Skeletal muscle tissue (tissue), 3 donors: ENCODE measurements at regions not wholly inside any gene's neighbourhood (a gene's known extent, or its start where the extent isn't known, plus 50 kb on each side); places are given as distances from the start of the nearest gene placed in this dataset.
"Not testable (repeated sequence)": the region's sequence is repeated elsewhere in the genome, so short reads cannot be mapped to it uniquely, and the experiment has no call there.

Experiments used
- H3K27ac ChIP-seq: one replicate; pipeline ENCODE4 v1.7.0; 2013; ENCODE audit warnings: mild to moderate bottlenecking, low read depth, low read length, inconsistent platforms
- H3K27me3 ChIP-seq, 3 donors: one replicate each; pipeline ENCODE4 v1.7.0; 2013; ENCODE audit warnings: low read length in 3 of 3; ENCODE audit not compliant: control insufficient read depth in 3 of 3, insufficient read depth in 3 of 3
- H3K36me3 ChIP-seq, 3 donors: one replicate each; pipeline ENCODE4 v1.7.0; 2013; ENCODE audit warnings: low read length in 3 of 3; ENCODE audit not compliant: control insufficient read depth in 3 of 3, insufficient read depth in 3 of 3
- H3K4me1 ChIP-seq, 3 donors: one replicate each; pipeline ENCODE4 v1.7.0; 2013; ENCODE audit warnings: low read length in 3 of 3, mild to moderate bottlenecking in 3 of 3; ENCODE audit not compliant: control insufficient read depth in 3 of 3, insufficient read depth in 3 of 3
- H3K4me3 ChIP-seq, 3 donors: one replicate each; pipeline ENCODE4 v1.7.0; 2013; ENCODE audit warnings: low read length in 3 of 3
- H3K9ac ChIP-seq, 3 donors: one replicate each; pipeline ENCODE4 v1.7.0; 2013; ENCODE audit warnings: low read length in 3 of 3, mild to moderate bottlenecking in 3 of 3, moderate library complexity in 2 of 3, low read depth in 1 of 3
- H3K9me3 ChIP-seq, 3 donors: one replicate each; pipeline ENCODE4 v1.7.0; 2013; ENCODE audit warnings: low read length in 3 of 3; ENCODE audit not compliant: control insufficient read depth in 3 of 3
- donor health status: Osteomylitis.

- H3K36me3 ChIP-seq = no peaks in the 10 kb centered on the region
- peak overlapping the region; percentile 59 for H3K27ac ChIP-seq
- H3K4me3 ChIP-seq = peak overlapping the region; percentile 60 to 75 (median 71)
- peaks cover 0 to 4% (median 3%) of the 10 kb centered on the region in 3 donors for H3K27me3 ChIP-seq
- no peaks in the 10 kb centered on the region for H3K9me3 ChIP-seq
- H3K4me1 ChIP-seq = peaks cover 0 to under 1% (median 0%) of the 10 kb centered on the region in 3 donors
- peak overlapping the region; percentile 19 to 72 (median 40) for H3K9ac ChIP-seq
These were observed 107.5 kb upstream of the PRSS16 start for GRCh38 chr6:27139756-27140579.

- Histone ChIP-seq H3K4me1 (peaks cover 2 to 9% (median 5%) of the 10 kb centered on the region in 3 donors), H3K9me3 (no peaks in the 10 kb centered on the region), H3K9ac (no peak overlapping the region), H3K27me3 (peaks cover 3 to 7% (median 4%) of the 10 kb centered on the region in 3 donors), H3K4me3 (no peak overlapping the region), H3K36me3 (no peaks in the 10 kb centered on the region), H3K27ac (no peak overlapping the region)
These were observed 106.4 kb upstream of the PRSS16 start for GRCh38 chr6:27140999-27141528.

GRCh38 chr6:27141529-27142015 is 105.9 kb upstream of the PRSS16 start:
- Histone ChIP-seq H3K27me3 (peaks cover 4 to 7% (median 4%) of the 10 kb centered on the region in 3 donors), H3K4me1 (peaks cover 2 to 9% (median 5%) of the 10 kb centered on the region in 3 donors), H3K4me3 (no peak overlapping the region)

GRCh38 chr6:27143020-27143388 is 104.5 kb upstream of the PRSS16 start:
- peaks cover 2 to 14% (median 13%) of the 10 kb centered on the region in 3 donors for H3K4me1 ChIP-seq
- peaks cover 4 to 13% (median 11%) of the 10 kb centered on the region in 3 donors for H3K27me3 ChIP-seq
- H3K4me3 ChIP-seq, H3K9ac ChIP-seq, H3K9me3 ChIP-seq, H3K27ac ChIP-seq, H3K36me3 ChIP-seq: not testable (repeated sequence)

More at GRCh38 chr6:27141529-27142015, 105.9 kb upstream of the PRSS16 start:
- Histone ChIP-seq H3K27ac (no peak overlapping the region), H3K9ac (no peak overlapping the region), H3K36me3 (no peaks in the 10 kb centered on the region), H3K9me3 (no peaks in the 10 kb centered on the region)

- H3K27ac ChIP-seq = no peak overlapping the region
- H3K9me3 ChIP-seq = no peaks in the 10 kb centered on the region
- peaks cover 2 to 14% (median 13%) of the 10 kb centered on the region in 3 donors for H3K4me1 ChIP-seq
- H3K9ac ChIP-seq = no peak overlapping the region
- no peaks in the 10 kb centered on the region for H3K36me3 ChIP-seq
- no peak overlapping the region for H3K4me3 ChIP-seq
- H3K27me3 ChIP-seq = peaks cover 4 to 13% (median 11%) of the 10 kb centered on the region in 3 donors
These were observed 104.0 kb upstream of the PRSS16 start for GRCh38 chr6:27143474-27144026.

GRCh38 chr6:27144740-27145079 is 102.8 kb upstream of the PRSS16 start:
- H3K27ac ChIP-seq = no peak overlapping the region
- peaks cover 2 to 14% (median 13%) of the 10 kb centered on the region in 3 donors for H3K4me1 ChIP-seq
- peaks cover 0 to 13% (median 11%) of the 10 kb centered on the region in 3 donors for H3K27me3 ChIP-seq
- H3K4me3 ChIP-seq = peak overlapping the region in 1 of 3 donors; percentile 77
- H3K9me3 ChIP-seq = no peaks in the 10 kb centered on the region
- H3K36me3 ChIP-seq = no peaks in the 10 kb centered on the region
- H3K9ac ChIP-seq = no peak overlapping the region

- peak overlapping the region; percentile 74 for H3K27ac ChIP-seq
- H3K36me3 ChIP-seq = no peaks in the 10 kb centered on the region
- H3K27me3 ChIP-seq = peaks cover 0 to 13% (median 11%) of the 10 kb centered on the region in 3 donors
- peaks cover 2 to 14% (median 13%) of the 10 kb centered on the region in 3 donors for H3K4me1 ChIP-seq
- peak overlapping the region; percentile 72 to 77 (median 73) for H3K4me3 ChIP-seq
- H3K9ac ChIP-seq = peak overlapping the region; percentile 58 to 68 (median 68)
- H3K9me3 ChIP-seq = no peaks in the 10 kb centered on the region
These were observed 101.6 kb upstream of the PRSS16 start for GRCh38 chr6:27145731-27146455.

GRCh38 chr6:27146456-27146705 is 101.1 kb upstream of the PRSS16 start:
- not testable (repeated sequence) for H3K36me3 ChIP-seq, H3K9me3 ChIP-seq
- peak overlapping the region; percentile 74 for H3K27ac ChIP-seq
- H3K9ac ChIP-seq = peak overlapping the region; percentile 48 to 68 (median 68)
- peaks cover 0 to 13% (median 11%) of the 10 kb centered on the region in 3 donors for H3K27me3 ChIP-seq
- H3K4me3 ChIP-seq = peak overlapping the region; percentile 72 to 77 (median 73)
- H3K4me1 ChIP-seq = peaks cover 2 to 14% (median 13%) of the 10 kb centered on the region in 3 donors

- Histone ChIP-seq H3K27me3 (peaks cover 0 to 13% (median 11%) of the 10 kb centered on the region in 3 donors), H3K36me3 (no peaks in the 10 kb centered on the region), H3K9ac (peak overlapping the region; percentile 40 to 74 (median 68)), H3K4me1 (peaks cover 2 to 14% (median 13%) of the 10 kb centered on the region in 3 donors), H3K27ac (peak overlapping the region; percentile 74), H3K4me3 (peak overlapping the region; percentile 72 to 77 (median 73)), H3K9me3 (no peaks in the 10 kb centered on the region)
These were observed 100.6 kb upstream of the PRSS16 start for GRCh38 chr6:27146706-27147505.
